ENCODE measurements at regions not wholly inside any gene's neighbourhood (a gene's known extent, or its start where the extent isn't known, plus 50 kb on each side); places are given as distances from the start of the nearest gene placed in this dataset.

GRCh38 chr3:72033666-72034428 is 248.9 kb upstream of the PROK2 start:
- Histone ChIP-seq H4K20me1 (replicated peaks; ENCODE audit: control insufficient read depth, extremely low read depth, insufficient read depth, low read length) (no peaks in the 10 kb centered on the region), H3K4me1 (ENCODE audit: control insufficient read depth, extremely low read depth, insufficient read depth, low read length) (no peaks in the 10 kb centered on the region), H2AFZ (ENCODE audit: low read depth, low read length) (no peak overlapping the region), H3K4me2 (ENCODE audit: insufficient read depth, low read length) (no peak overlapping the region), H3K79me2 (ENCODE audit: control insufficient read depth, insufficient read depth, low read length) (no peaks in the 10 kb centered on the region), H3K27ac (ENCODE audit: insufficient read depth, low read depth, low read length) (no peak overlapping the region), H3K9me3 (replicated peaks; ENCODE audit: control insufficient read depth, insufficient read depth, low read length) (no peaks in the 10 kb centered on the region), H3K27me3 (ENCODE audit: control insufficient read depth in 2 of 2, insufficient read depth in 2 of 2, low read length in 2 of 2) (no peaks in the 10 kb centered on the region), H3K36me3 (ENCODE audit: control insufficient read depth in 2 of 2, extremely low read depth in 1 of 2, insufficient read depth in 2 of 2, low read length in 2 of 2) (no peaks in the 10 kb centered on the region), H3K9ac (replicated peaks; ENCODE audit: extremely low read depth, insufficient read depth, low read length) (no peak overlapping the region), H3K4me3 (replicated peaks in 1 of 3; ENCODE audit: insufficient read depth in 1 of 3, low read depth in 1 of 3, low read length in 3 of 3) (no peak overlapping the region), H3K9me1 (replicated peaks; ENCODE audit: control insufficient read depth, extremely low read depth, insufficient read depth, low read length) (no peaks in the 10 kb centered on the region)
- ChIA-PET CTCF (no interaction called here), POLR2A (no interaction called here)
- DNase-seq (ENCODE audit: low read depth, low spot score) = no peak
- no peak for FAIRE-seq
- TF ChIP-seq, protein P1, sequence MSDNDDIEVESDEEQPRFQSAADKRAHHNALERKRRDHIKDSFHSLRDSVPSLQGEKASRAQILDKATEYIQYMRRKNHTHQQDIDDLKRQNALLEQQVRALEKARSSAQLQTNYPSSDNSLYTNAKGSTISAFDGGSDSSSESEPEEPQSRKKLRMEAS (IDR thresholded peaks at IDR 0.05; ENCODE audit: insufficient read depth, insufficient read length) = no peak
- TF ChIP-seq EZH2 (IDR thresholded peaks at IDR 0.05; ENCODE audit: borderline replicate concordance, low read depth, low read length, severe bottlenecking) (no peak), FOS (IDR thresholded peaks at IDR 0.05; ENCODE audit: borderline replicate concordance, insufficient read depth, low read length) (no peak), POLR2A (IDR thresholded peaks at IDR 0.05; ENCODE audit: low read depth, low read length) (no peak), JUN (IDR thresholded peaks at IDR 0.05; ENCODE audit: borderline replicate concordance, insufficient read depth, insufficient read length, low read depth) (no peak), GATA2 (IDR thresholded peaks at IDR 0.05; ENCODE audit: insufficient read depth, insufficient read length, low read depth, low read length) (no peak), POLR2AphosphoS5 (IDR thresholded peaks at IDR 0.05; ENCODE audit: insufficient read depth, low read depth, low read length) (no peak), MYC (IDR thresholded peaks at IDR 0.05; ENCODE audit: low read depth, low read length) (no peak)
- TF ChIP-seq, protein P2, sequence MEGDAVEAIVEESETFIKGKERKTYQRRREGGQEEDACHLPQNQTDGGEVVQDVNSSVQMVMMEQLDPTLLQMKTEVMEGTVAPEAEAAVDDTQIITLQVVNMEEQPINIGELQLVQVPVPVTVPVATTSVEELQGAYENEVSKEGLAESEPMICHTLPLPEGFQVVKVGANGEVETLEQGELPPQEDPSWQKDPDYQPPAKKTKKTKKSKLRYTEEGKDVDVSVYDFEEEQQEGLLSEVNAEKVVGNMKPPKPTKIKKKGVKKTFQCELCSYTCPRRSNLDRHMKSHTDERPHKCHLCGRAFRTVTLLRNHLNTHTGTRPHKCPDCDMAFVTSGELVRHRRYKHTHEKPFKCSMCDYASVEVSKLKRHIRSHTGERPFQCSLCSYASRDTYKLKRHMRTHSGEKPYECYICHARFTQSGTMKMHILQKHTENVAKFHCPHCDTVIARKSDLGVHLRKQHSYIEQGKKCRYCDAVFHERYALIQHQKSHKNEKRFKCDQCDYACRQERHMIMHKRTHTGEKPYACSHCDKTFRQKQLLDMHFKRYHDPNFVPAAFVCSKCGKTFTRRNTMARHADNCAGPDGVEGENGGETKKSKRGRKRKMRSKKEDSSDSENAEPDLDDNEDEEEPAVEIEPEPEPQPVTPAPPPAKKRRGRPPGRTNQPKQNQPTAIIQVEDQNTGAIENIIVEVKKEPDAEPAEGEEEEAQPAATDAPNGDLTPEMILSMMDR (IDR thresholded peaks at IDR 0.05; ENCODE audit: extremely low read depth in 1 of 2, insufficient read depth in 1 of 2, low read depth in 1 of 2, low read length in 2 of 2) = no peak
- no TSS peak for BruUV-seq (replicated peaks)
- intact Hi-C loops (cut with micrococcal nuclease) (no loop called here), dilution Hi-C loops (cut with MboI; ENCODE audit: extremely low pct_ligation_motif_present, low sequenced_read_pairs) (no loop called here)

All from endothelial cell of umbilical vein (primary cell).